ENCODE measurements at regions not wholly inside any gene's neighbourhood (a gene's known extent, or its start where the extent isn't known, plus 50 kb on each side); places are given as distances from the start of the nearest gene placed in this dataset.
"Not testable (repeated sequence)": the region's sequence is repeated elsewhere in the genome, so short reads cannot be mapped to it uniquely, and the experiment has no call there.

- Mint-ChIP-seq H3K4me1 (ENCODE audit: low read depth) (no peaks in the 10 kb centered on the region), H3K4me3 (no peak overlapping the region), H3K27me3 (ENCODE audit: low read depth) (peaks cover 2% of the 10 kb centered on the region), H3K36me3 (ENCODE audit: low read depth) (no peaks in the 10 kb centered on the region), H3K9me3 (no peaks in the 10 kb centered on the region), H3K27ac (no peak overlapping the region)
- DNase-seq = no peak
- intact Hi-C loops (cut with micrococcal nuclease) = no loop called here
- CTCF ChIA-PET = no interaction called here
Observed at GRCh38 chr5:108562205-108562454, 180.2 kb upstream of the FBXL17 start.

GRCh38 chr5:108561416-108562204, 179.7 kb upstream of the FBXL17 start:
- Mint-ChIP-seq H3K27me3 (ENCODE audit: low read depth) (peaks cover 2% of the 10 kb centered on the region), H3K4me1 (ENCODE audit: low read depth) (no peaks in the 10 kb centered on the region), H3K4me3 (no peak overlapping the region), H3K9me3 (no peaks in the 10 kb centered on the region), H3K36me3 (ENCODE audit: low read depth) (no peaks in the 10 kb centered on the region), H3K27ac (no peak overlapping the region)
- intact Hi-C loops (cut with micrococcal nuclease) = no loop called here
- CTCF ChIA-PET = no interaction called here
- no peak for DNase-seq

GRCh38 chr5:108560581-108560980, 178.7 kb upstream of the FBXL17 start:
- Mint-ChIP-seq H3K4me1 (ENCODE audit: low read depth) (no peaks in the 10 kb centered on the region), H3K4me3 (no peak overlapping the region), H3K36me3 (ENCODE audit: low read depth) (no peaks in the 10 kb centered on the region), H3K27ac (no peak overlapping the region), H3K9me3 (no peaks in the 10 kb centered on the region), H3K27me3 (ENCODE audit: low read depth) (peaks cover 2% of the 10 kb centered on the region)
- DNase-seq = no peak
- CTCF ChIA-PET = no interaction called here
- intact Hi-C loops (cut with micrococcal nuclease) = no loop called here

- no peaks in the 10 kb centered on the region for H3K4me1 Mint-ChIP-seq (ENCODE audit: low read depth)
- no peak overlapping the region for H3K4me3 Mint-ChIP-seq
- H3K27me3 Mint-ChIP-seq (ENCODE audit: low read depth) = peaks cover 2% of the 10 kb centered on the region
- no peaks in the 10 kb centered on the region for H3K36me3 Mint-ChIP-seq (ENCODE audit: low read depth)
- no peaks in the 10 kb centered on the region for H3K9me3 Mint-ChIP-seq
- no peak for DNase-seq
- CTCF ChIA-PET = no interaction called here
- intact Hi-C loops (cut with micrococcal nuclease) = no loop called here
- H3K27ac Mint-ChIP-seq = no peak overlapping the region
Observed at GRCh38 chr5:108560166-108560565, 178.3 kb upstream of the FBXL17 start.

GRCh38 chr5:108558840-108559239, 176.9 kb upstream of the FBXL17 start:
- H3K36me3 Mint-ChIP-seq (ENCODE audit: low read depth); intact Hi-C loops (cut with micrococcal nuclease); H3K27ac Mint-ChIP-seq; H3K4me1 Mint-ChIP-seq (ENCODE audit: low read depth); CTCF ChIA-PET; H3K9me3 Mint-ChIP-seq; H3K27me3 Mint-ChIP-seq (ENCODE audit: low read depth); H3K4me3 Mint-ChIP-seq; DNase-seq: not testable (repeated sequence)

- H3K36me3 Mint-ChIP-seq (ENCODE audit: low read depth); H3K27me3 Mint-ChIP-seq (ENCODE audit: low read depth); intact Hi-C loops (cut with micrococcal nuclease): not testable (repeated sequence)
Observed at GRCh38 chr5:108558142-108558541, 176.2 kb upstream of the FBXL17 start.

GRCh38 chr5:108557686-108558085, 175.8 kb upstream of the FBXL17 start:
- H3K9me3 Mint-ChIP-seq = no peaks in the 10 kb centered on the region

More at GRCh38 chr5:108558142-108558541, 176.2 kb upstream of the FBXL17 start:
- H3K4me3 Mint-ChIP-seq; H3K9me3 Mint-ChIP-seq; H3K4me1 Mint-ChIP-seq (ENCODE audit: low read depth); H3K27ac Mint-ChIP-seq; DNase-seq: not testable (repeated sequence)
- CTCF ChIA-PET = interaction anchor here (0.6 kb wide), 1 partner anchor 749 kb away, joined by 3 read pairs; no protein-coding TSS in a partner anchor

GRCh38 chr5:108556441-108557145, 174.7 kb upstream of the FBXL17 start:
- no peaks in the 10 kb centered on the region for H3K27me3 Mint-ChIP-seq (ENCODE audit: low read depth)
- H3K9me3 Mint-ChIP-seq = no peaks in the 10 kb centered on the region
- CTCF ChIA-PET = no interaction called here
- intact Hi-C loops (cut with micrococcal nuclease) = no loop called here
- no peak overlapping the region for H3K27ac Mint-ChIP-seq
- no peak for DNase-seq
- H3K4me3 Mint-ChIP-seq = no peak overlapping the region
- no peaks in the 10 kb centered on the region for H3K4me1 Mint-ChIP-seq (ENCODE audit: low read depth)
- no peaks in the 10 kb centered on the region for H3K36me3 Mint-ChIP-seq (ENCODE audit: low read depth)

More at GRCh38 chr5:108557686-108558085, 175.8 kb upstream of the FBXL17 start:
- no peak for DNase-seq
- Mint-ChIP-seq H3K27ac (no peak overlapping the region), H3K36me3 (ENCODE audit: low read depth) (no peaks in the 10 kb centered on the region), H3K4me3 (no peak overlapping the region), H3K4me1 (ENCODE audit: low read depth) (no peaks in the 10 kb centered on the region), H3K27me3 (ENCODE audit: low read depth) (no peaks in the 10 kb centered on the region)
- intact Hi-C loops (cut with micrococcal nuclease) = no loop called here
- CTCF ChIA-PET = interaction anchor here (0.6 kb wide), 1 partner anchor 748 kb away, joined by 3 read pairs; no protein-coding TSS in a partner anchor

- CTCF ChIA-PET = no interaction called here
Observed at GRCh38 chr5:108548684-108549596, 167.0 kb upstream of the FBXL17 start.

GRCh38 chr5:108546939-108547338, 165.0 kb upstream of the FBXL17 start:
- no peak for DNase-seq
- Mint-ChIP-seq H3K4me1 (ENCODE audit: low read depth) (no peaks in the 10 kb centered on the region), H3K36me3 (ENCODE audit: low read depth) (no peaks in the 10 kb centered on the region), H3K4me3 (no peak overlapping the region), H3K27ac (no peak overlapping the region), H3K9me3 (no peaks in the 10 kb centered on the region), H3K27me3 (ENCODE audit: low read depth) (peaks cover 5% of the 10 kb centered on the region)
- CTCF ChIA-PET = no interaction called here
- intact Hi-C loops (cut with micrococcal nuclease) = no loop called here

More at GRCh38 chr5:108548684-108549596, 167.0 kb upstream of the FBXL17 start:
- Mint-ChIP-seq H3K4me3 (no peak overlapping the region), H3K27ac (no peak overlapping the region), H3K36me3 (ENCODE audit: low read depth) (no peaks in the 10 kb centered on the region), H3K9me3 (no peaks in the 10 kb centered on the region), H3K4me1 (ENCODE audit: low read depth) (no peaks in the 10 kb centered on the region), H3K27me3 (ENCODE audit: low read depth) (peaks cover 5% of the 10 kb centered on the region)
- intact Hi-C loops (cut with micrococcal nuclease) = no loop called here
- no peak for DNase-seq

- Mint-ChIP-seq H3K36me3 (ENCODE audit: low read depth) (no peaks in the 10 kb centered on the region), H3K27me3 (ENCODE audit: low read depth) (peaks cover 5% of the 10 kb centered on the region), H3K4me1 (ENCODE audit: low read depth) (no peaks in the 10 kb centered on the region), H3K4me3 (no peak overlapping the region), H3K27ac (no peak overlapping the region), H3K9me3 (no peaks in the 10 kb centered on the region)
- CTCF ChIA-PET = no interaction called here
- intact Hi-C loops (cut with micrococcal nuclease) = no loop called here
- no peak for DNase-seq
Observed at GRCh38 chr5:108545301-108545700, 163.4 kb upstream of the FBXL17 start.

GRCh38 chr5:108543486-108543885, 161.6 kb upstream of the FBXL17 start:
- intact Hi-C loops (cut with micrococcal nuclease) = no loop called here
- no peak for DNase-seq
- Mint-ChIP-seq H3K27ac (no peak overlapping the region), H3K27me3 (ENCODE audit: low read depth) (peaks cover 7% of the 10 kb centered on the region), H3K4me1 (ENCODE audit: low read depth) (no peaks in the 10 kb centered on the region), H3K4me3 (no peak overlapping the region), H3K9me3 (no peaks in the 10 kb centered on the region), H3K36me3 (ENCODE audit: low read depth) (no peaks in the 10 kb centered on the region)
- CTCF ChIA-PET = no interaction called here

Data from activated naive CD4-positive, alpha-beta T cell treated with anti-CD3 and anti-CD28 coated beads for 36 hours (primary cell).